ENCODE measurements at regions not wholly inside any gene's neighbourhood (a gene's known extent, or its start where the extent isn't known, plus 50 kb on each side); places are given as distances from the start of the nearest gene placed in this dataset.

DNA sequence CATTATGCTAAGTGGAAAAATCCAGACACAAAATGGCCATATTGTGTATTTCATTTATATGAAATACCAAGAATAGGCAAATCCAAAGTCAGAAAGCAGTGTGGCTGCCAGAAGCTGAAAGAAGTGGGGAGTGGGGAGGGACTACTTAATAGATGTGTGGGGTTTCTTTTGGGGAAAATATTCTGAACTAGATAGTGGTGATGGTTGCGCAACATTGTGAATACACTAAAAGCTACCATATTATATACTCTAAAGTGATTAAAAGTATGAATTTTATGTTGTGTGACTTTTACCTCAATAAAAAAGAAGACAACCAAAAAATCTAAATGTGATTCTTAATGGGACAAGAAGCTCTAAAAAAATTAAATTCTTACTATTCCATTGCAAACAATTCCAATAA, 272.6 kb downstream of the DAD1 start:
- Histone ChIP-seq H3K27me3 (ENCODE audit: control insufficient read depth, insufficient read depth, low read length) (no peaks in the 10 kb centered on the region), H3K9ac (ENCODE audit: low read length) (no peak overlapping the region), H3K4me1 (ENCODE audit: control insufficient read depth, low read depth, low read length) (no peaks in the 10 kb centered on the region), H3K36me3 (ENCODE audit: control insufficient read depth, low read depth, low read length) (no peaks in the 10 kb centered on the region), H3K9me3 (ENCODE audit: control insufficient read depth, low read depth, low read length) (no peaks in the 10 kb centered on the region), H3K4me3 (ENCODE audit: low read length) (no peak overlapping the region), H3K27ac (ENCODE audit: low read length) (no peak overlapping the region)

GRCh38 chr14:22315336-22315735, 273.7 kb downstream of the DAD1 start:
- H3K27ac ChIP-seq (ENCODE audit: low read length), result no peak overlapping the region
- no peaks in the 10 kb centered on the region for H3K36me3 ChIP-seq (ENCODE audit: control insufficient read depth, low read depth, low read length)
- H3K9ac ChIP-seq (ENCODE audit: low read length), result no peak overlapping the region
- no peaks in the 10 kb centered on the region for H3K9me3 ChIP-seq (ENCODE audit: control insufficient read depth, low read depth, low read length)
- H3K4me3 ChIP-seq (ENCODE audit: low read length), result no peak overlapping the region
- no peaks in the 10 kb centered on the region for H3K27me3 ChIP-seq (ENCODE audit: control insufficient read depth, insufficient read depth, low read length)
- H3K4me1 ChIP-seq (ENCODE audit: control insufficient read depth, low read depth, low read length), result no peaks in the 10 kb centered on the region

GRCh38 chr14:22314183-22314820, 274.7 kb downstream of the DAD1 start:
- Histone ChIP-seq H3K4me3 (ENCODE audit: low read length) (no peak overlapping the region), H3K27me3 (ENCODE audit: control insufficient read depth, insufficient read depth, low read length) (no peaks in the 10 kb centered on the region), H3K4me1 (ENCODE audit: control insufficient read depth, low read depth, low read length) (no peaks in the 10 kb centered on the region), H3K9me3 (ENCODE audit: control insufficient read depth, low read depth, low read length) (no peaks in the 10 kb centered on the region), H3K27ac (ENCODE audit: low read length) (no peak overlapping the region), H3K9ac (ENCODE audit: low read length) (no peak overlapping the region), H3K36me3 (ENCODE audit: control insufficient read depth, low read depth, low read length) (no peaks in the 10 kb centered on the region)

- Histone ChIP-seq H3K27ac (ENCODE audit: low read length) (no peak overlapping the region), H3K4me3 (ENCODE audit: low read length) (no peak overlapping the region), H3K36me3 (ENCODE audit: control insufficient read depth, low read depth, low read length) (no peaks in the 10 kb centered on the region), H3K27me3 (ENCODE audit: control insufficient read depth, insufficient read depth, low read length) (no peaks in the 10 kb centered on the region), H3K9ac (ENCODE audit: low read length) (no peak overlapping the region), H3K4me1 (ENCODE audit: control insufficient read depth, low read depth, low read length) (no peaks in the 10 kb centered on the region), H3K9me3 (ENCODE audit: control insufficient read depth, low read depth, low read length) (no peaks in the 10 kb centered on the region)
These were observed 275.7 kb downstream of the DAD1 start for GRCh38 chr14:22313172-22313801.

DNA sequence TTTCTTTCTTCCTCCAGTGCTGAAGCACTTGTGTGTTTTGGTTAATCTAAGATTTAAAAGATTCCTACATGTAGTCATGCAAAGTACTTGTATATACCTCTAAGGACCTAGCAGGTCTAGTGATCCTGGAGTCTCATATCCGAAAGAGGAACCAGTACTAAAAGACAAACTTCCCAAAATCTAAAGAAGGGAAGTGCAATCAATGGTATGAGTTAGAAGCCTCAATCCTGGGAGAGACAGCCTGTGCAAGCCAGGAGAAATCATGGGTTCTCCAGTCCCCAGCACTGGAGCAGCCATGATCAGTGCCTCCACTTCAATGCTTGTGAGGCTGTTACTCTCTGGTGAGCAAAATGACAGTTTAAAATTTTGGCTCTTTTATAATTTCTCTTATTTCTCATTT, 277.4 kb downstream of the DAD1 start:
- Histone ChIP-seq H3K27ac (ENCODE audit: low read length) (no peak overlapping the region), H3K4me3 (ENCODE audit: low read length) (no peak overlapping the region), H3K36me3 (ENCODE audit: control insufficient read depth, low read depth, low read length) (no peaks in the 10 kb centered on the region), H3K9ac (ENCODE audit: low read length) (no peak overlapping the region), H3K4me1 (ENCODE audit: control insufficient read depth, low read depth, low read length) (no peaks in the 10 kb centered on the region), H3K27me3 (ENCODE audit: control insufficient read depth, insufficient read depth, low read length) (no peaks in the 10 kb centered on the region), H3K9me3 (ENCODE audit: control insufficient read depth, low read depth, low read length) (no peaks in the 10 kb centered on the region)

DNA sequence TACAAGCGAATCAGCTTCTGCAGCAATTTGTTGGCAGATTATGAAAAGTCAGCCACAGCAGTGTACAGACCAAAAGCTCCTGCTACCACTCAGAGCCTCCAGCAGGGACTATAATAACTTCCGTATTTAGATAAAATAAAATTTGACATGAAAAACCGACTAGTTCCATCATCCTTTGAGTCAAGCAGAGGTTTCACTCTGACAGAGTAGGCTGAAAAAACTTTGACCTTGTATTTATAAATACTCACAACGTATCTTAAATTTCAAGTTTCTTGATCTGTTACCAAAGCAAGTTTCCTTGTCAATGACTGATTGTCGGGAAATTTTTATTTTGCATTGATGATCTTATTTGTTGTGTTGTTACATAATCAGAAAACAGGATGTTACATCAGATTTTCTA, 283.4 kb downstream of the DAD1 start:
- Histone ChIP-seq H3K9me3 (ENCODE audit: control insufficient read depth, low read depth, low read length) (no peaks in the 10 kb centered on the region), H3K4me3 (ENCODE audit: low read length) (no peak overlapping the region), H3K4me1 (ENCODE audit: control insufficient read depth, low read depth, low read length) (no peaks in the 10 kb centered on the region), H3K27ac (ENCODE audit: low read length) (no peak overlapping the region), H3K36me3 (ENCODE audit: control insufficient read depth, low read depth, low read length) (no peaks in the 10 kb centered on the region), H3K9ac (ENCODE audit: low read length) (no peak overlapping the region), H3K27me3 (ENCODE audit: control insufficient read depth, insufficient read depth, low read length) (no peaks in the 10 kb centered on the region)

- Histone ChIP-seq H3K36me3 (ENCODE audit: control insufficient read depth, low read depth, low read length) (no peaks in the 10 kb centered on the region), H3K9ac (ENCODE audit: low read length) (no peak overlapping the region), H3K27me3 (ENCODE audit: control insufficient read depth, insufficient read depth, low read length) (no peaks in the 10 kb centered on the region), H3K9me3 (ENCODE audit: control insufficient read depth, low read depth, low read length) (no peaks in the 10 kb centered on the region), H3K4me3 (ENCODE audit: low read length) (no peak overlapping the region), H3K27ac (ENCODE audit: low read length) (no peak overlapping the region), H3K4me1 (ENCODE audit: control insufficient read depth, low read depth, low read length) (no peaks in the 10 kb centered on the region)
These were observed 284.7 kb downstream of the DAD1 start for GRCh38 chr14:22304326-22304725.

DNA sequence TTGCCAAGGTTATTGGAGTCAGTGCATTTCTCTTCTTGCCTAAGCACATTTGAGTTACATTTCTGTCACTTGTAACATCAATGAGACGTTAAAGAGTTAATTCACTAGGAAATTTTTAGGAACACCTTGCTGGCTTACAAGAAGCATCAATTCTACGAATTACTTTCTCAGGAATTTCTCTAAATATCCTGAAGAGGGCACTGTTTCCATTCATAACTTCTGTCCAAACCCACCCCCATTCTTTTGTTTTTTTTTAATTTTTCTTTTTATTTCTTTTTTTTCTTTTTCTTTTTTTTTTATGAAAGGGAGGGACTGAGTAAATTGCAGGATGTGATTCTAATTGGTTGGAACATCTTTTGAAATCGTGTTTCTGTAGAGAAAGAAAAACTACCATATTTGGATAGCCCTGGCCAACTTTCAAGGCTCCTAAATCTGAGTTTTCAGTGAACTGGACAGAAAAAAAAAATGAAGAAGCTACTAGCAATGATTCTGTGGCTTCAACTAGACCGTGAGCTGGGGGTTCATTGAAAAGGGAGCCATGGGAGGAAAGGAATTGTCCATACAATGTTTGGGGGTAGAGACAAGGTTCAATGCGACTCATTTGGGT, 285.3 kb downstream of the DAD1 start:
- Histone ChIP-seq H3K9ac (ENCODE audit: low read length) (no peak overlapping the region), H3K27me3 (ENCODE audit: control insufficient read depth, insufficient read depth, low read length) (no peaks in the 10 kb centered on the region), H3K9me3 (ENCODE audit: control insufficient read depth, low read depth, low read length) (no peaks in the 10 kb centered on the region), H3K27ac (ENCODE audit: low read length) (no peak overlapping the region), H3K36me3 (ENCODE audit: control insufficient read depth, low read depth, low read length) (no peaks in the 10 kb centered on the region), H3K4me3 (ENCODE audit: low read length) (no peak overlapping the region), H3K4me1 (ENCODE audit: control insufficient read depth, low read depth, low read length) (no peaks in the 10 kb centered on the region)

DNA sequence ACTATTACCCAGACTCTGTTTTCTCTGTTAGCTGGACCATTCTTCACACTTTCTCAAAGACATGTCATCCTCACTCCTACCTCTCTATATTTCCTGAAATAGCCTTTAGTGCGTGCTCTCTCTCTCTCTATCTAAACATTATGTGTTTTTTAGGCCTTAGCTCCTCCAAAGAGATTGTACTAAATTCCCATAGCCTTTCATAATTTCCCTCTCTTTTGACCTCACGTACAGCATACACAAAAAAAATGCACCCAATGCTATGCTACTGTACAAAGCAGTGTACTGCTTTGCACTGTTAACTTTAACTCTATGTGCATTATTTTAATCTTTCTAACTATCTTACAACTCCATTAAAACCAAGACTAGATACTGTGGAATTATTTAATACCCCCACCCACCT, 288.4 kb downstream of the DAD1 start:
- no peak overlapping the region for H3K4me3 ChIP-seq (ENCODE audit: low read length)
- H3K36me3 ChIP-seq (ENCODE audit: control insufficient read depth, low read depth, low read length), result no peaks in the 10 kb centered on the region
- no peaks in the 10 kb centered on the region for H3K9me3 ChIP-seq (ENCODE audit: control insufficient read depth, low read depth, low read length)
- H3K9ac ChIP-seq (ENCODE audit: low read length), result no peak overlapping the region
- no peak overlapping the region for H3K27ac ChIP-seq (ENCODE audit: low read length)
- H3K4me1 ChIP-seq (ENCODE audit: control insufficient read depth, low read depth, low read length), result no peaks in the 10 kb centered on the region
- H3K27me3 ChIP-seq (ENCODE audit: control insufficient read depth, insufficient read depth, low read length), result no peaks in the 10 kb centered on the region

GRCh38 chr14:22297376-22297775, 291.6 kb downstream of the DAD1 start:
- H3K27me3 ChIP-seq (ENCODE audit: control insufficient read depth, insufficient read depth, low read length), result no peaks in the 10 kb centered on the region
- H3K4me3 ChIP-seq (ENCODE audit: low read length), result no peak overlapping the region

GRCh38 chr14:22296722-22297121, 292.3 kb downstream of the DAD1 start:
- H3K36me3 ChIP-seq (ENCODE audit: control insufficient read depth, low read depth, low read length), result no peaks in the 10 kb centered on the region
- peaks cover 12% of the 10 kb centered on the region for H3K4me1 ChIP-seq (ENCODE audit: control insufficient read depth, low read depth, low read length)
- no peaks in the 10 kb centered on the region for H3K27me3 ChIP-seq (ENCODE audit: control insufficient read depth, insufficient read depth, low read length)
- no peak overlapping the region for H3K4me3 ChIP-seq (ENCODE audit: low read length)
- no peak overlapping the region for H3K27ac ChIP-seq (ENCODE audit: low read length)
- no peaks in the 10 kb centered on the region for H3K9me3 ChIP-seq (ENCODE audit: control insufficient read depth, low read depth, low read length)
- no peak overlapping the region for H3K9ac ChIP-seq (ENCODE audit: low read length)

More at GRCh38 chr14:22297376-22297775, 291.6 kb downstream of the DAD1 start:
- Histone ChIP-seq H3K9ac (ENCODE audit: low read length) (no peak overlapping the region), H3K36me3 (ENCODE audit: control insufficient read depth, low read depth, low read length) (no peaks in the 10 kb centered on the region), H3K27ac (ENCODE audit: low read length) (no peak overlapping the region), H3K4me1 (ENCODE audit: control insufficient read depth, low read depth, low read length) (peaks cover 12% of the 10 kb centered on the region), H3K9me3 (ENCODE audit: control insufficient read depth, low read depth, low read length) (no peaks in the 10 kb centered on the region)

DNA sequence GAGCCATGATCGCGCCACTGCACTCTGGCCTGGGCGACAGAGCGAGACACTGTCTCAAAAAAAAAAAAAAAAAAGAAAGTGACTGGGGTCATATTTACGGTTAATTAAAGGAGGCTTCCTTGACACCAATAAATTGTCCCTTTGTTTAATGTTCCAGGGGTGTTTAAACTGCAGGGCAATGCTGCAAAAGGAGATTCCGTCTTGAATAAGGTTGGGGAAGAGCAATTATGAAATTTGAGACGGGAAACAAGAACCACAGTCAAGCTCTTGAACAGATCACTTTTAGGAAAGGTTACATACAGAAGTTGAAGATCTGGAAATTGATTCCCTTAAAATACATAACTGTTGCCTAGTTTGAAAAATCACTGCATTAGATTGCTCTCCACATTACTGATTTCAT, 292.9 kb downstream of the DAD1 start:
- H3K36me3 ChIP-seq (ENCODE audit: control insufficient read depth, low read depth, low read length), result no peaks in the 10 kb centered on the region
- peaks cover 12% of the 10 kb centered on the region for H3K4me1 ChIP-seq (ENCODE audit: control insufficient read depth, low read depth, low read length)
- H3K4me3 ChIP-seq (ENCODE audit: low read length), result no peak overlapping the region
- no peak overlapping the region for H3K9ac ChIP-seq (ENCODE audit: low read length)
- H3K9me3 ChIP-seq (ENCODE audit: control insufficient read depth, low read depth, low read length), result no peaks in the 10 kb centered on the region
- no peaks in the 10 kb centered on the region for H3K27me3 ChIP-seq (ENCODE audit: control insufficient read depth, insufficient read depth, low read length)
- no peak overlapping the region for H3K27ac ChIP-seq (ENCODE audit: low read length)

Data from iPS-18a (cell line).